ENCODE measurements at regions not wholly inside any gene's neighbourhood (a gene's known extent, or its start where the extent isn't known, plus 50 kb on each side); places are given as distances from the start of the nearest gene placed in this dataset.
"Not testable (repeated sequence)": the region's sequence is repeated elsewhere in the genome, so short reads cannot be mapped to it uniquely, and the experiment has no call there.

DNA sequence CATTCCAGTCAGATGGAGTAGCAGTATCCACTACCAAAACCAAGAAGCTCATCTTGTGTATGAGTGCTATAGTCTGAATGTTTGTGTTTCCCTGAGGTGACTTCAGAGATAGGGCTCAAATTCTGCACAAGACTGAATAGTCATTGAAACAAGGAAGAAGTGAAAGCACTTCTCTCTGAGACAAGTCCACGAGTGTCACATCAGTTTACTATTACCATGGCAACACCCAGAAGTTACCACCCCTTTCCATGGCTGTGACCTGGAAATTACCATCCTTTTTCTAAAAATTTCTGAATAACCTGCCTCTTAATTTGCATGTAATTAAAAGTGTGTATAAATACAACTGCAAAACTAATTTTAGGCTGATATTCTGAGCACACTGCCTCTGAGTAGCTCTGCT lies 682.1 kb upstream of the ADGRB3 start:
- TF ChIP-seq, protein P1, sequence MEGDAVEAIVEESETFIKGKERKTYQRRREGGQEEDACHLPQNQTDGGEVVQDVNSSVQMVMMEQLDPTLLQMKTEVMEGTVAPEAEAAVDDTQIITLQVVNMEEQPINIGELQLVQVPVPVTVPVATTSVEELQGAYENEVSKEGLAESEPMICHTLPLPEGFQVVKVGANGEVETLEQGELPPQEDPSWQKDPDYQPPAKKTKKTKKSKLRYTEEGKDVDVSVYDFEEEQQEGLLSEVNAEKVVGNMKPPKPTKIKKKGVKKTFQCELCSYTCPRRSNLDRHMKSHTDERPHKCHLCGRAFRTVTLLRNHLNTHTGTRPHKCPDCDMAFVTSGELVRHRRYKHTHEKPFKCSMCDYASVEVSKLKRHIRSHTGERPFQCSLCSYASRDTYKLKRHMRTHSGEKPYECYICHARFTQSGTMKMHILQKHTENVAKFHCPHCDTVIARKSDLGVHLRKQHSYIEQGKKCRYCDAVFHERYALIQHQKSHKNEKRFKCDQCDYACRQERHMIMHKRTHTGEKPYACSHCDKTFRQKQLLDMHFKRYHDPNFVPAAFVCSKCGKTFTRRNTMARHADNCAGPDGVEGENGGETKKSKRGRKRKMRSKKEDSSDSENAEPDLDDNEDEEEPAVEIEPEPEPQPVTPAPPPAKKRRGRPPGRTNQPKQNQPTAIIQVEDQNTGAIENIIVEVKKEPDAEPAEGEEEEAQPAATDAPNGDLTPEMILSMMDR (IDR thresholded peaks at IDR 0.05; ENCODE audit: low read depth, low read length, missing control alignments): no peak
- H3K36me3 ChIP-seq (replicated peaks): no peaks in the 10 kb centered on the region
- no peaks in the 10 kb centered on the region for H3K27me3 ChIP-seq (replicated peaks)
- H3K4me3 ChIP-seq (ENCODE audit: low read depth, low read length): no peak overlapping the region
- no peak for DNase-seq
- no peak overlapping the region for H3K27ac ChIP-seq
- in situ Hi-C loops (cut with HindIII; ENCODE audit: low pct_ligation_motif_present, low sequenced_read_pairs): no loop called here

GRCh38 chr6:67952121-67952520 lies 683.0 kb upstream of the ADGRB3 start:
- TF ChIP-seq, protein P1 (IDR thresholded peaks at IDR 0.05; ENCODE audit: low read depth, low read length, missing control alignments): no peak
- in situ Hi-C loops (cut with HindIII; ENCODE audit: low pct_ligation_motif_present, low sequenced_read_pairs): no loop called here
- no peak overlapping the region for H3K4me3 ChIP-seq (ENCODE audit: low read depth, low read length)
- no peaks in the 10 kb centered on the region for H3K27me3 ChIP-seq (replicated peaks)
- H3K27ac ChIP-seq: no peak overlapping the region
- peak; percentile 16 for DNase-seq
- no peaks in the 10 kb centered on the region for H3K36me3 ChIP-seq (replicated peaks)

GRCh38 chr6:67947762-67948161 lies 687.3 kb upstream of the ADGRB3 start:
- H3K27me3 ChIP-seq (replicated peaks); in situ Hi-C loops (cut with HindIII; ENCODE audit: low pct_ligation_motif_present, low sequenced_read_pairs); H3K27ac ChIP-seq; DNase-seq; H3K36me3 ChIP-seq (replicated peaks); H3K4me3 ChIP-seq (ENCODE audit: low read depth, low read length): not testable (repeated sequence)

DNA sequence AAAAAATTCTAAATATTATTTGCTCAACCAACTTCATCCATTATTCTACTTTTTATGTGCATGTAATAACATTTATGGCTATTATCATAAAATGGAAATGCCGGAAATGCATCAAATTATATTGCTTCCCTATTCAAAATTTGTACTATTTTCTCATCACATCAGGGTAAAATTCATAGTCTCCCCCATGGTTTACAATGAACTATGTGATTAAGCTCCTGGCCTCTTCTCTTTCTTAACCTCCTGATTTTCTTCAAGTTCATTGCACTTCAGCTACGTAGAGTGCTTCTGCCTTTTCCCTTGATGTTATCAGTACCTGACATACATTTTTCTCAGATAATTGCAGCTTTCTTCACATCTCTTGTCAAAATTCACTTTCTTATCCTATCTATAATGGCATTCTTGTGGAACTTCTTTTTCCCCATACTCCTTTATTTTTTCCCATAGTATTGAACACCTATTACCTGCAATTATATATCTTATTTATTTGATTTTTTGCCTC lies 699.1 kb upstream of the ADGRB3 start:
- H3K27ac ChIP-seq: no peak overlapping the region
- H3K27me3 ChIP-seq (replicated peaks): no peaks in the 10 kb centered on the region
- in situ Hi-C loops (cut with HindIII; ENCODE audit: low pct_ligation_motif_present, low sequenced_read_pairs): no loop called here
- TF ChIP-seq, protein P1 (IDR thresholded peaks at IDR 0.05; ENCODE audit: low read depth, low read length, missing control alignments): no peak
- no peaks in the 10 kb centered on the region for H3K36me3 ChIP-seq (replicated peaks)
- no peak overlapping the region for H3K4me3 ChIP-seq (ENCODE audit: low read depth, low read length)
- DNase-seq: no peak

GRCh38 chr6:67933278-67933677 lies 701.8 kb upstream of the ADGRB3 start:
- H3K27me3 ChIP-seq (replicated peaks): no peaks in the 10 kb centered on the region
- in situ Hi-C loops (cut with HindIII; ENCODE audit: low pct_ligation_motif_present, low sequenced_read_pairs): no loop called here
- H3K27ac ChIP-seq: no peak overlapping the region
- TF ChIP-seq, protein P1 (IDR thresholded peaks at IDR 0.05; ENCODE audit: low read depth, low read length, missing control alignments): peak; percentile 10
- H3K36me3 ChIP-seq (replicated peaks): no peaks in the 10 kb centered on the region
- H3K4me3 ChIP-seq (ENCODE audit: low read depth, low read length): no peak overlapping the region
- no peak for DNase-seq

- in situ Hi-C loops (cut with HindIII; ENCODE audit: low pct_ligation_motif_present, low sequenced_read_pairs); H3K4me3 ChIP-seq (ENCODE audit: low read depth, low read length): not testable (repeated sequence)
These were observed 712.5 kb upstream of the ADGRB3 start for GRCh38 chr6:67922588-67922987.

GRCh38 chr6:67920040-67920439 lies 715.0 kb upstream of the ADGRB3 start:
- DNase-seq; H3K4me3 ChIP-seq (ENCODE audit: low read depth, low read length); H3K27ac ChIP-seq; H3K36me3 ChIP-seq (replicated peaks); H3K27me3 ChIP-seq (replicated peaks); in situ Hi-C loops (cut with HindIII; ENCODE audit: low pct_ligation_motif_present, low sequenced_read_pairs): not testable (repeated sequence)

More at GRCh38 chr6:67922588-67922987, 712.5 kb upstream of the ADGRB3 start:
- not testable (repeated sequence) for H3K27me3 ChIP-seq (replicated peaks); H3K36me3 ChIP-seq (replicated peaks); H3K27ac ChIP-seq; DNase-seq

Measured in brain microvascular endothelial cell (primary cell).